GM12891 (cell line): ENCODE measurements at regions not wholly inside any gene's neighbourhood (a gene's known extent, or its start where the extent isn't known, plus 50 kb on each side); places are given as distances from the start of the nearest gene placed in this dataset.

Experiments used
- POLR2A ChIP-seq: IDR thresholded peaks from 2 replicates; pipeline ENCODE4 v1.6.1; 2011; ENCODE audit warnings: low read depth, low read length, control low read depth
- POLR2AphosphoS5 ChIP-seq: IDR thresholded peaks from 2 replicates; pipeline ENCODE4 v1.6.1; 2011; ENCODE audit warnings: low read depth, low read length, control low read depth
- TAF1 ChIP-seq: IDR thresholded peaks from 2 replicates; pipeline ENCODE4 v1.6.1; 2011; ENCODE audit warnings: low read depth, low read length, control low read depth

- TF ChIP-seq POLR2AphosphoS5 (no peak), POLR2A (no peak), TAF1 (no peak)
Measured at GRCh38 chr4:164485136-164485535, 268.8 kb upstream of the SMIM31 start.
